ENCODE measurements at regions not wholly inside any gene's neighbourhood (a gene's known extent, or its start where the extent isn't known, plus 50 kb on each side); places are given as distances from the start of the nearest gene placed in this dataset.
"Not testable (repeated sequence)": the region's sequence is repeated elsewhere in the genome, so short reads cannot be mapped to it uniquely, and the experiment has no call there.

- DNase-seq: no peak
- no peak overlapping the region for H3K9ac ChIP-seq (ENCODE audit: low read depth in 2 of 2, low read length in 2 of 2)
- intact Hi-C loops (cut with DNase I): no loop called here
- no peaks in the 10 kb centered on the region for H3K27me3 ChIP-seq
- H3K9me3 ChIP-seq: no peaks in the 10 kb centered on the region
- H3K4me1 ChIP-seq: no peaks in the 10 kb centered on the region
- no peak for TF ChIP-seq CTCF (IDR thresholded peaks at IDR 0.05)
- H3K36me3 ChIP-seq: no peaks in the 10 kb centered on the region
- no peak overlapping the region for H3K4me3 ChIP-seq
- no peak overlapping the region for H3K27ac ChIP-seq
Measured at GRCh38 chr10:22833781-22834180, 94.1 kb upstream of the ARMC3 start.

GRCh38 chr10:22833353-22833752 lies 94.5 kb upstream of the ARMC3 start:
- Histone ChIP-seq H3K9ac (ENCODE audit: low read depth in 2 of 2, low read length in 2 of 2) (no peak overlapping the region), H3K27ac (no peak overlapping the region), H3K4me3 (no peak overlapping the region), H3K36me3 (no peaks in the 10 kb centered on the region), H3K9me3 (no peaks in the 10 kb centered on the region), H3K27me3 (no peaks in the 10 kb centered on the region), H3K4me1 (no peaks in the 10 kb centered on the region)
- intact Hi-C loops (cut with DNase I): no loop called here
- TF ChIP-seq CTCF (IDR thresholded peaks at IDR 0.05): no peak
- DNase-seq: no peak

- Histone ChIP-seq H3K27ac (no peak overlapping the region), H3K9me3 (no peaks in the 10 kb centered on the region), H3K36me3 (no peaks in the 10 kb centered on the region), H3K4me1 (no peaks in the 10 kb centered on the region), H3K4me3 (no peak overlapping the region), H3K9ac (ENCODE audit: low read depth in 2 of 2, low read length in 2 of 2) (no peak overlapping the region), H3K27me3 (no peaks in the 10 kb centered on the region)
- intact Hi-C loops (cut with DNase I): no loop called here
- DNase-seq: no peak
- TF ChIP-seq CTCF (IDR thresholded peaks at IDR 0.05): no peak
Measured at GRCh38 chr10:22832851-22833250, 95.0 kb upstream of the ARMC3 start.

GRCh38 chr10:22832066-22832602 lies 95.7 kb upstream of the ARMC3 start:
- no peaks in the 10 kb centered on the region for H3K4me1 ChIP-seq
- H3K4me3 ChIP-seq: no peak overlapping the region
- intact Hi-C loops (cut with DNase I): no loop called here
- H3K27ac ChIP-seq: no peak overlapping the region
- no peaks in the 10 kb centered on the region for H3K9me3 ChIP-seq
- DNase-seq: no peak
- H3K9ac ChIP-seq (ENCODE audit: low read depth in 2 of 2, low read length in 2 of 2): no peak overlapping the region
- no peaks in the 10 kb centered on the region for H3K27me3 ChIP-seq
- TF ChIP-seq CTCF (IDR thresholded peaks at IDR 0.05): no peak
- no peaks in the 10 kb centered on the region for H3K36me3 ChIP-seq

- no peak overlapping the region for H3K27ac ChIP-seq
- H3K4me3 ChIP-seq: no peak overlapping the region
- H3K9me3 ChIP-seq: no peaks in the 10 kb centered on the region
- H3K36me3 ChIP-seq: no peaks in the 10 kb centered on the region
- no peak for TF ChIP-seq CTCF (IDR thresholded peaks at IDR 0.05)
- no peaks in the 10 kb centered on the region for H3K27me3 ChIP-seq
- DNase-seq: no peak
- H3K4me1 ChIP-seq: no peaks in the 10 kb centered on the region
- no peak overlapping the region for H3K9ac ChIP-seq (ENCODE audit: low read depth in 2 of 2, low read length in 2 of 2)
- intact Hi-C loops (cut with DNase I): no loop called here
Measured at GRCh38 chr10:22831586-22831985, 96.3 kb upstream of the ARMC3 start.

GRCh38 chr10:22828712-22829111 lies 99.1 kb upstream of the ARMC3 start:
- DNase-seq; H3K36me3 ChIP-seq; H3K4me3 ChIP-seq; H3K27me3 ChIP-seq; H3K4me1 ChIP-seq; H3K27ac ChIP-seq; H3K9ac ChIP-seq (ENCODE audit: low read depth in 2 of 2, low read length in 2 of 2); intact Hi-C loops (cut with DNase I); H3K9me3 ChIP-seq: not testable (repeated sequence)

Data from colonic mucosa (tissue), 4 donors.